K562 (cell line): ENCODE measurements at regions not wholly inside any gene's neighbourhood (a gene's known extent, or its start where the extent isn't known, plus 50 kb on each side); places are given as distances from the start of the nearest gene placed in this dataset.

Experiments
- ATAC-seq: fragments of 200-7000 bp; cut with Tn5 transposase; 3 replicates; pipeline ENCODE4 v1.9.1; 2020; ENCODE audit warnings: moderate library complexity
- BruUV-seq: library from RNA; stranded (reverse); fragments of 400-500 nt; replicated peaks from 2 replicates; lab custom pipeline; 2021; lab: Mats Ljungman, UMichigan
- CTCF ChIA-PET: fragments of 300-600 bp; formaldehyde crosslinking; extraction: SDS; loops from one replicate; lab custom pipeline; 2021; ENCODE audit warnings: low intra/inter-chr PET ratio; lab: Yijun Ruan, JAX
- POLR2A ChIA-PET: fragments of 300-600, 350-650 bp; sonication (Branson Sonifier 250); formaldehyde crosslinking; extraction: SDS; loops from one replicate; lab custom pipeline; 2021; ENCODE audit warnings: antibody characterized with exemption, inconsistent platforms; lab: Yijun Ruan, JAX
- DNase-seq, 4 experiments: peaks; one replicate each; pipeline versions ENCODE4 v3.0.0 to v3.0.0-alpha.2; 2011 to 2018; ENCODE audit warnings: low spot score in 3 of 4, mixed read lengths in 3 of 4; ENCODE audit errors: extremely low read depth in 1 of 4
- FAIRE-seq: peaks from 2 replicates; lab custom pipeline; 2011; peaks lifted over from hg19 to GRCh38; lab: Jason Lieb, UNC
- H2AFZ ChIP-seq: 2 replicates; pipeline ENCODE4 v1.6.0; 2011; ENCODE audit warnings: low read depth, low read length, control low read depth, inconsistent platforms
- H3K27ac ChIP-seq: fragments of 200-600 bp; 3 replicates; pipeline ENCODE4 v1.8.0; 2011; ENCODE audit warnings: low read depth, mild to moderate bottlenecking, control low read depth, inconsistent platforms, low read length, moderate library complexity, mixed read lengths; ENCODE audit errors: extremely low read depth
- H3K27me3 ChIP-seq, 2 experiments: fragments of 300-600 bp in 1 of 2; 2 replicates in 1 of 2; 3 replicates in 1 of 2; pipeline versions ENCODE4 v1.6.0 to v1.8.0; 2011; ENCODE audit warnings: inconsistent platforms in 2 of 2, low read length in 2 of 2, mild to moderate bottlenecking in 1 of 2, mixed read lengths in 1 of 2, moderate library complexity in 1 of 2; ENCODE audit not compliant: control insufficient read depth in 2 of 2, insufficient read depth in 2 of 2
- H3K36me3 ChIP-seq: fragments of 300-600 bp; 3 replicates; pipeline ENCODE4 v1.8.0; 2011; ENCODE audit warnings: mild to moderate bottlenecking, low read length, inconsistent platforms; ENCODE audit not compliant: control insufficient read depth, insufficient read depth
- H3K4me1 ChIP-seq, 2 experiments: fragments of 200-600 bp in 1 of 2; replicated peaks in 1 of 2; 2 replicates in 1 of 2; 3 replicates in 1 of 2; pipeline versions ENCODE4 v1.5.1 to v1.8.0; 2011; ENCODE audit warnings: inconsistent platforms in 2 of 2, low read length in 2 of 2, mild to moderate bottlenecking in 1 of 2, mixed read lengths in 1 of 2, moderate library complexity in 1 of 2; ENCODE audit not compliant: control insufficient read depth in 2 of 2, insufficient read depth in 2 of 2
- H3K4me2 ChIP-seq: 2 replicates; pipeline ENCODE4 v1.6.1; 2011; ENCODE audit warnings: low read length, control low read depth, inconsistent platforms, mixed read lengths; ENCODE audit not compliant: insufficient read depth
- H3K4me3 ChIP-seq: fragments of 200-600 bp; sonication (generic), shearing (Covaris generic); 2 replicates; pipeline ENCODE4 v1.5.1; 2016; ENCODE audit warnings: control low read depth, inconsistent platforms
- H3K79me2 ChIP-seq: fragments of 200-600 bp; 3 replicates; pipeline ENCODE4 v1.8.0; 2011; ENCODE audit warnings: low read length, inconsistent platforms; ENCODE audit not compliant: control insufficient read depth, insufficient read depth
- H3K9ac ChIP-seq, 2 experiments: 2 replicates each; pipeline versions ENCODE4 v1.6.0 to v1.6.1; 2011; ENCODE audit warnings: low read depth in 2 of 2, low read length in 2 of 2, control low read depth in 1 of 2, inconsistent platforms in 1 of 2, mild to moderate bottlenecking in 1 of 2, mixed read lengths in 1 of 2; ENCODE audit not compliant: insufficient read depth in 1 of 2
- H3K9me1 ChIP-seq: one replicate; pipeline ENCODE4 v1.6.0; 2011; ENCODE audit warnings: inconsistent platforms, mild to moderate bottlenecking, low read length, moderate library complexity; ENCODE audit not compliant: control insufficient read depth, insufficient read depth
- H3K9me3 ChIP-seq: replicated peaks from 2 replicates; pipeline ENCODE4 v1.5.1; 2011; ENCODE audit warnings: low read depth, low read length, inconsistent platforms; ENCODE audit not compliant: control insufficient read depth, insufficient read depth
- H4K20me1 ChIP-seq: replicated peaks from 2 replicates; pipeline ENCODE4 v1.6.1; 2011; ENCODE audit warnings: low read length, inconsistent platforms, mixed read lengths; ENCODE audit not compliant: control insufficient read depth, insufficient read depth
- EP400 ChIP-seq: fragments of 450-650 bp; IDR thresholded peaks from 2 replicates; pipeline ENCODE4 v1.6.1; 2017; ENCODE audit warnings: antibody characterized with exemption, mild to moderate bottlenecking, moderate library complexity
- EWSR1 ChIP-seq: fragments of 450-650 bp; IDR thresholded peaks from 2 replicates; pipeline ENCODE4 v1.6.1; 2018; ENCODE audit warnings: borderline replicate concordance, mild to moderate bottlenecking, low read depth, moderate library complexity; ENCODE audit not compliant: partially characterized antibody
- FIP1L1 ChIP-seq: fragments of 200-400 bp; formaldehyde crosslinking; IDR thresholded peaks from 2 replicates; pipeline ENCODE4 v1.6.1; 2018; ENCODE audit warnings: mild to moderate bottlenecking, low read depth, low read length; ENCODE audit not compliant: poor library complexity, severe bottlenecking
- HINFP ChIP-seq: fragments of 450-650 bp; conservative IDR thresholded peaks from 2 replicates; pipeline ENCODE4 v1.6.1; 2016; ENCODE audit warnings: missing genetic modification characterization, low read depth, mild to moderate bottlenecking, control low read depth, missing compliant biosample characterization
- IFI16 ChIP-seq: fragments of 250-450 bp; sonication (Bioruptor Pico); IDR thresholded peaks from 2 replicates; pipeline ENCODE4 v2.1.2; 2022; ENCODE audit warnings: mild to moderate bottlenecking, inconsistent platforms
- IRF2 ChIP-seq: sonication (generic); formaldehyde crosslinking; IDR thresholded peaks from 2 replicates; pipeline ENCODE4 v1.8.1; 2022; ENCODE audit warnings: mild to moderate bottlenecking, missing genetic modification reagents
- PHB2 ChIP-seq: fragments of 450-650 bp; IDR thresholded peaks from 2 replicates; pipeline ENCODE4 v1.6.1; 2017; ENCODE audit warnings: low read depth
- RBBP5 ChIP-seq: fragments of 200-600 bp; sonication (generic); IDR thresholded peaks from 2 replicates; pipeline ENCODE4 v1.6.1; 2012; ENCODE audit warnings: borderline replicate concordance, mild to moderate bottlenecking, low read length, control low read depth, inconsistent platforms; ENCODE audit not compliant: insufficient read depth, poor library complexity, severe bottlenecking
- SIX5 ChIP-seq, 2 experiments: IDR thresholded peaks; 2 replicates each; pipeline ENCODE4 v1.6.1; 2011; ENCODE audit warnings: low read length in 2 of 2, borderline replicate concordance in 1 of 2, low read depth in 1 of 2, mild to moderate bottlenecking in 1 of 2, moderate library complexity in 1 of 2; ENCODE audit not compliant: insufficient read depth in 1 of 2
- SLC30A9 ChIP-seq: fragments of 250-450 bp; sonication (Bioruptor Pico); IDR thresholded peaks from 2 replicates; pipeline ENCODE4 v1.8.0; 2022; ENCODE audit warnings: mild to moderate bottlenecking, moderate library complexity
- TCF7 ChIP-seq: sonication (generic); IDR thresholded peaks from 2 replicates; pipeline ENCODE4 v1.6.1; 2016; ENCODE audit warnings: antibody characterized with exemption, borderline replicate concordance
- TSHZ1 ChIP-seq: fragments of 250-450 bp; sonication (Bioruptor Pico); IDR thresholded peaks from 2 replicates; pipeline ENCODE4 v1.4.0; 2020; ENCODE audit warnings: mild to moderate bottlenecking, moderate library complexity
- ZBTB9 ChIP-seq: fragments of 450-650 bp; formaldehyde crosslinking; IDR thresholded peaks from 2 replicates; pipeline ENCODE4 v1.4.0; 2020; ENCODE audit warnings: mild to moderate bottlenecking, moderate library complexity
- ZNF445 ChIP-seq: fragments of 250-450 bp; sonication (Bioruptor Pico); IDR thresholded peaks from 2 replicates; pipeline ENCODE4 v1.4.0; 2020; ENCODE audit warnings: low read depth, mild to moderate bottlenecking, moderate library complexity
- ZNF668 ChIP-seq: fragments of 250-450 bp; sonication (Bioruptor Pico); IDR thresholded peaks from 2 replicates; pipeline ENCODE4 v1.8.0; 2022; ENCODE audit warnings: mild to moderate bottlenecking, inconsistent platforms
- ZNF75A ChIP-seq: fragments of 450-650 bp; formaldehyde crosslinking; IDR thresholded peaks from 2 replicates; pipeline ENCODE4 v1.4.0; 2020; ENCODE audit warnings: mild to moderate bottlenecking
- in situ Hi-C: fragments of 300-500 bp; cut with MboI; formaldehyde crosslinking; loops from 4 replicates; pipeline ENCODE4 v1.15.0; 2018; ENCODE audit warnings: inconsistent platforms, mixed read lengths
- intact Hi-C: fragments of 100-400 bp; cut with micrococcal nuclease; formaldehyde crosslinking; loops from 2 replicates; pipeline ENCODE4 v1.14.2; 2022

GRCh38 chr12:70070494-70071007 lies 172.7 kb upstream of the CNOT2 start (continued):
- no peak for TF ChIP-seq EWSR1

- no peaks in the 10 kb centered on the region for H3K27me3 ChIP-seq
- no peaks in the 10 kb centered on the region for H3K79me2 ChIP-seq
- TF ChIP-seq HINFP (no peak), ZNF445 (no peak), TSHZ1 (CRISPR knock-in tag) (no peak), EP400 (no peak), IRF2 (no peak), ZNF75A (CRISPR knock-in tag) (no peak), PHB2 (no peak), ZNF668 (CRISPR knock-in tag) (no peak), TCF7 (no peak), FIP1L1 (no peak), RBBP5 (no peak), SLC30A9 (CRISPR knock-in tag) (no peak), SIX5 (IDR thresholded peaks at IDR 0.05; ENCODE audit: borderline replicate concordance in 1 of 2, insufficient read depth in 1 of 2, low read depth in 1 of 2, low read length in 2 of 2) (no peak), IFI16 (CRISPR knock-in tag) (no peak), ZBTB9 (CRISPR knock-in tag) (no peak)
- H3K4me3 ChIP-seq: no peak overlapping the region
- FAIRE-seq (no peak), ATAC-seq (no peak), DNase-seq (no peak)
- in situ Hi-C loops (no loop called here), intact Hi-C loops (no loop called here)
- ChIA-PET POLR2A (interaction anchor here (0.7 kb wide), 1 partner anchor 199 kb away, joined by 3 read pairs; no protein-coding TSS in a partner anchor), CTCF (no interaction called here)
- H3K9me1 ChIP-seq: no peaks in the 10 kb centered on the region
- no TSS peak for BruUV-seq
- no peak overlapping the region for H2AFZ ChIP-seq
- H3K36me3 ChIP-seq: no peaks in the 10 kb centered on the region
- H3K27ac ChIP-seq: no peak overlapping the region
- no peak overlapping the region for H3K4me2 ChIP-seq
- H3K9ac ChIP-seq: no peak overlapping the region
- no peaks in the 10 kb centered on the region for H3K4me1 ChIP-seq
- H3K9me3 ChIP-seq: no peaks in the 10 kb centered on the region
- no peaks in the 10 kb centered on the region for H4K20me1 ChIP-seq
These were observed 168.7 kb upstream of the CNOT2 start for GRCh38 chr12:70074510-70074909.
